Stomach smooth muscle (tissue), 2 donors: ENCODE measurements at regions not wholly inside any gene's neighbourhood (a gene's known extent, or its start where the extent isn't known, plus 50 kb on each side); places are given as distances from the start of the nearest gene placed in this dataset.
"Not testable (repeated sequence)": the region's sequence is repeated elsewhere in the genome, so short reads cannot be mapped to it uniquely, and the experiment has no call there.

Experiments
- H3K27ac ChIP-seq: one replicate; pipeline ENCODE4 v1.7.0; 2013; ENCODE audit warnings: mild to moderate bottlenecking, low read length, inconsistent platforms
- H3K27me3 ChIP-seq, 2 donors: one replicate each; pipeline ENCODE4 v1.7.0; 2013; ENCODE audit warnings: low read length in 2 of 2; ENCODE audit not compliant: insufficient read depth in 2 of 2, control insufficient read depth in 1 of 2
- H3K36me3 ChIP-seq, 2 donors: one replicate each; pipeline ENCODE4 v1.7.0; 2013; ENCODE audit warnings: low read length in 2 of 2; ENCODE audit not compliant: control insufficient read depth in 2 of 2, insufficient read depth in 2 of 2
- H3K4me1 ChIP-seq: one replicate; pipeline ENCODE4 v1.7.0; 2013; ENCODE audit warnings: low read length; ENCODE audit not compliant: control insufficient read depth, insufficient read depth
- H3K4me3 ChIP-seq, 2 donors: one replicate each; pipeline ENCODE4 v1.7.0; 2013; ENCODE audit warnings: low read length in 2 of 2
- H3K9ac ChIP-seq, 2 donors: one replicate each; pipeline ENCODE4 v1.7.0; 2013; ENCODE audit warnings: low read length in 2 of 2, mild to moderate bottlenecking in 1 of 2
- H3K9me3 ChIP-seq, 2 donors: one replicate each; pipeline ENCODE4 v1.7.0; 2013; ENCODE audit warnings: low read length in 2 of 2; ENCODE audit not compliant: control insufficient read depth in 2 of 2
- donor health status: healthy.
- donor health status: Pancreatic carcinoma.

DNA sequence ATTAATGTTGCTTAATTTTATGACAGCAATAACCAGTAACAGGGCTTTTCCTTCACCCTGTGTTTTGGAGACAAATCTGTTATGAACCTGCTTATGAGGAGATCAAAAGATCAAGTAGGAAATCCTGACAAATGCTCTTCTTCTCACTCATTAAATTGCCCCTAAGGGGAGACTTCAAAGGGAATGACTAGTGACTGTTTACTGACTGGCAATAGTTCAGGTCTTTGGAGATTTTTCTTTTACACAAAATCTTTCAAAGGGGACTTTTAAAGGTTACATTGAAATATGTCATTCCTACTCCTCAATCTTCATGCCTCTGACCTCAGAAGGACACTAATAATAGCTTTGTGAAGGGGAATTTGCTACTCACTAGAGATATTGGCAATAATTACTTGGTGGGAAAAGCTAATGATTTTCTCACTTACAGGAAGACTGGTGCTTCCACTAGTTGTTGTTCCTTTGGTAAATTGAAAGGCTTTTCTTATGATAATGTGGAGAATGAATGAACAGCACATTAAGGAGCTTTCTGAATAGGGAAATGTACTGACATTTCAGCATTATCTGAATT is 292.9 kb upstream of the CA10 start:
- Histone ChIP-seq H3K36me3 (no peaks in the 10 kb centered on the region), H3K27me3 (no peaks in the 10 kb centered on the region), H3K9me3 (no peaks in the 10 kb centered on the region), H3K4me3 (no peak overlapping the region), H3K27ac (no peak overlapping the region), H3K9ac (no peak overlapping the region), H3K4me1 (no peaks in the 10 kb centered on the region)

DNA sequence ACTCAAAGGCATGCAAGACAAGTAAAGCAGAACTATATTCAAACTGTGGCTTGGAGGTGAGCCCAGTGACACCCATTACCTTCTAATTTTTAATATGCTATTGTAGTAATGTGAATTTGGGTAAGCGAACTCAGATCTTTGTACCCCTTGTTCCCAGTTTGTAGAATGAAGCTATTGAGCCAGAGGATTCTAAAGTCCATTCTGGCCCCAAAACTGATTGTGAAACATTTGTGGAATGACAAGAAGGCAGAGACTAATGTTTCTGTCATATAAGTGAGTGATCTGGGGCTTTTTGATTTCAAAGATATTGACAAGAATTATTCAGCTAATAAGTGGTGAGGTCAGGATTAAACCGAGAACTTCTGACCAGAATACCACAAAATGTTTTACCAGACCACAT is 283.8 kb upstream of the CA10 start:
- Histone ChIP-seq H3K4me3 (no peak overlapping the region), H3K9me3 (no peaks in the 10 kb centered on the region), H3K27me3 (no peaks in the 10 kb centered on the region), H3K27ac (no peak overlapping the region), H3K36me3 (no peaks in the 10 kb centered on the region), H3K4me1 (no peaks in the 10 kb centered on the region), H3K9ac (no peak overlapping the region)

- H3K36me3 ChIP-seq, result no peaks in the 10 kb centered on the region
- no peaks in the 10 kb centered on the region for H3K4me1 ChIP-seq
- no peak overlapping the region for H3K27ac ChIP-seq
- H3K9me3 ChIP-seq, result peaks cover 0 to 2% of the 10 kb centered on the region in 2 donors
- no peak overlapping the region for H3K9ac ChIP-seq
- no peaks in the 10 kb centered on the region for H3K27me3 ChIP-seq
- H3K4me3 ChIP-seq, result no peak overlapping the region
These were observed 262.1 kb upstream of the CA10 start for GRCh38 chr17:52420555-52421078.

- H3K36me3 ChIP-seq, result no peaks in the 10 kb centered on the region
- no peaks in the 10 kb centered on the region for H3K27me3 ChIP-seq
- H3K9ac ChIP-seq, result no peak overlapping the region
- H3K4me3 ChIP-seq, result no peak overlapping the region
- H3K9me3 ChIP-seq, result peaks cover 0 to 2% of the 10 kb centered on the region in 2 donors
- H3K27ac ChIP-seq, result no peak overlapping the region
- no peaks in the 10 kb centered on the region for H3K4me1 ChIP-seq
These were observed 260.7 kb upstream of the CA10 start for GRCh38 chr17:52419229-52419641.

DNA sequence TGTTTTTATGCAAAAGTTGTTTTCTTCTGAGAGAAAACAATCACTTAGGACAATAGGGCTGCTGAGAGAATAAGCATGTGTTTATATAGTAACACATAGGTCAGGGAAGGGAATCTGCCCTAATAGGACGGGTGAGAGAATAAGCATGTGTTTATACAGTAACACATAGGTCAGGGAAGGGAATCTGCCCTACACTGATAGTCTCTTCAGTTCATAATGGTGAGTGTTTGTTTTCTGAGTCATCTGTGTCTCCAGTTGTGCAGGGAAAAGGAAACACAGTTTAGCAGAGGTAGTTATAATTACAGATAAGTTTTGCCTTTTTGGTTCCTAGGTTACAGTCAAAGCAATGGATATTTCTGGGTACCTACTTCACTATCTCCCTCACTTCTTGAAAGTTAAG is 252.3 kb upstream of the CA10 start:
- no peak overlapping the region for H3K9ac ChIP-seq
- H3K27ac ChIP-seq, result no peak overlapping the region
- H3K4me1 ChIP-seq, result no peaks in the 10 kb centered on the region
- H3K36me3 ChIP-seq, result no peaks in the 10 kb centered on the region
- no peak overlapping the region for H3K4me3 ChIP-seq
- no peaks in the 10 kb centered on the region for H3K9me3 ChIP-seq
- H3K27me3 ChIP-seq, result no peaks in the 10 kb centered on the region

DNA sequence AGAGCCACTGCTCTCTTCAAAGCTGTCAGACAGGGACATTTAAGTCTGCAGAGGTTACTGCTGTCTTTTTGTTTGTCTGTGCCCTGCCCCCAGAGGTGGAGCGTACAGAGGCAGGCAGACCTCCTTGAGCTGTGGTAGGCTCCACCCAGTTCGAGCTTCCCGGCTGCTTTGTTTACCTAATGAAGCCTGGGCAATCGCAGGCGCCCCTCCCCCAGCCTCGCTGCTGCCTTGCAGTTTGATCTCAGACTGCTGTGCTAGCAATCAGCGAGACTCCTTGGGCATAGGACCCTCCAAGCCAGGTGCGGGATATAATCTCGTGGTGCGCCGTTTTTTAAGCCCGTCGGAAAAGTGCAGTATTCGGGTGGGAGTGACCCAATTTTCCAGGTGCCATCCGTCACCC is 250.7 kb upstream of the CA10 start:
- H3K4me1 ChIP-seq, H3K9me3 ChIP-seq, H3K27me3 ChIP-seq, H3K27ac ChIP-seq, H3K36me3 ChIP-seq, H3K4me3 ChIP-seq, H3K9ac ChIP-seq: not testable (repeated sequence)

- Histone ChIP-seq H3K27me3 (no peaks in the 10 kb centered on the region), H3K27ac (no peak overlapping the region), H3K9ac (no peak overlapping the region), H3K4me1 (no peaks in the 10 kb centered on the region), H3K4me3 (no peak overlapping the region), H3K36me3 (no peaks in the 10 kb centered on the region), H3K9me3 (no peaks in the 10 kb centered on the region)
These were observed 236.8 kb upstream of the CA10 start for GRCh38 chr17:52395308-52395707.

DNA sequence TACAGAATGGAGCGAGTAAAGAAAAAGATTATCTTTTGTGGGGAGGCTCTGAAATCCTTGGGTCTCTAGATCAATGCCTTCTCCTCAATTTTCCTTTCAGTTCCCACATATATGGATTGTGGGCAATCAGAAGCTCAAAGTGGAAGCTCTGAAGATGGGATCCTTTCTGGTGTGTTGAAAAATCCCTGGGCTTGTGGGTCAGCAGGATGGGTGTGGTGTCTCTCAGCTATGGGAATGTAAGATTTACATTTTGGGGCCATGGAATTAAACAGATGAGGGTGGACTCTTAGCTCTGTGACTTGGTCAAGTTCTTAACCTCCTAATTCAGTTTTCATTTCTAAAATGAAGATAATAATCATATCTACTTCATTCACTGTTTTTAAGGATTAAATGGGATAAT is 231.9 kb upstream of the CA10 start:
- Histone ChIP-seq H3K27ac (no peak overlapping the region), H3K27me3 (no peaks in the 10 kb centered on the region), H3K36me3 (no peaks in the 10 kb centered on the region), H3K9ac (no peak overlapping the region), H3K4me3 (no peak overlapping the region), H3K9me3 (no peaks in the 10 kb centered on the region), H3K4me1 (no peaks in the 10 kb centered on the region)

GRCh38 chr17:52389632-52390031 is 231.1 kb upstream of the CA10 start:
- H3K27me3 ChIP-seq, result no peaks in the 10 kb centered on the region
- H3K36me3 ChIP-seq, result no peaks in the 10 kb centered on the region
- H3K9ac ChIP-seq, result no peak overlapping the region
- H3K4me3 ChIP-seq, result no peak overlapping the region
- H3K27ac ChIP-seq, result no peak overlapping the region
- no peaks in the 10 kb centered on the region for H3K9me3 ChIP-seq
- no peaks in the 10 kb centered on the region for H3K4me1 ChIP-seq

GRCh38 chr17:52388941-52389340 is 230.4 kb upstream of the CA10 start:
- Histone ChIP-seq H3K9me3 (no peaks in the 10 kb centered on the region), H3K4me3 (no peak overlapping the region), H3K27me3 (no peaks in the 10 kb centered on the region)

GRCh38 chr17:52384695-52385094 is 226.2 kb upstream of the CA10 start:
- H3K4me1 ChIP-seq, result no peaks in the 10 kb centered on the region
- H3K9me3 ChIP-seq, result no peaks in the 10 kb centered on the region
- no peaks in the 10 kb centered on the region for H3K27me3 ChIP-seq
- H3K4me3 ChIP-seq, result no peak overlapping the region
- no peak overlapping the region for H3K9ac ChIP-seq
- H3K27ac ChIP-seq, result no peak overlapping the region
- no peaks in the 10 kb centered on the region for H3K36me3 ChIP-seq

More at GRCh38 chr17:52388941-52389340, 230.4 kb upstream of the CA10 start:
- H3K4me1 ChIP-seq, result no peaks in the 10 kb centered on the region
- no peak overlapping the region for H3K9ac ChIP-seq
- H3K27ac ChIP-seq, result no peak overlapping the region
- H3K36me3 ChIP-seq, result no peaks in the 10 kb centered on the region
